Endothelial cell of umbilical vein (primary cell): ENCODE measurements at regions not wholly inside any gene's neighbourhood (a gene's known extent, or its start where the extent isn't known, plus 50 kb on each side); places are given as distances from the start of the nearest gene placed in this dataset.

Experiments
- BruUV-seq: library from RNA; stranded (reverse); fragments of 400-500 nt; replicated peaks from 2 replicates; lab custom pipeline; 2021; lab: Mats Ljungman, UMichigan
- CTCF ChIA-PET: fragments of 300-600, 350-600 bp; sonication (Branson Sonifier 250); formaldehyde crosslinking; loops from one replicate; lab custom pipeline; 2021; ENCODE audit warnings: antibody characterized with exemption, inconsistent platforms; lab: Charles Lee
- POLR2A ChIA-PET: fragments of 300-600, 350-600 bp; sonication (Branson Sonifier 250); formaldehyde crosslinking; loops from one replicate; lab custom pipeline; 2021; ENCODE audit warnings: antibody characterized with exemption, inconsistent platforms; lab: Charles Lee
- DNase-seq: peaks from one replicate; pipeline ENCODE4 v3.0.0-alpha.2; 2011; ENCODE audit warnings: low read depth, low spot score
- FAIRE-seq: peaks from 2 replicates; lab custom pipeline; 2011; peaks lifted over from hg19 to GRCh38; lab: Jason Lieb, UNC
- H2AFZ ChIP-seq: 2 replicates; pipeline ENCODE4 v1.6.0; 2012; ENCODE audit warnings: low read depth, low read length, control low read depth, inconsistent platforms
- H3K27ac ChIP-seq: 2 replicates; pipeline ENCODE4 v1.5.1; 2011; ENCODE audit warnings: low read depth, mild to moderate bottlenecking, control low read depth, low read length, moderate library complexity; ENCODE audit not compliant: insufficient read depth
- H3K27me3 ChIP-seq, 2 experiments: 2 replicates each; pipeline versions ENCODE4 v1.6.0 to v1.6.1; 2011; ENCODE audit warnings: low read length in 2 of 2, mixed read lengths in 1 of 2; ENCODE audit not compliant: control insufficient read depth in 2 of 2, insufficient read depth in 2 of 2
- H3K36me3 ChIP-seq, 2 experiments: 2 replicates in 1 of 2; 3 replicates in 1 of 2; pipeline ENCODE4 v1.5.1; 2011; ENCODE audit warnings: low read length in 2 of 2, mild to moderate bottlenecking in 1 of 2, moderate library complexity in 1 of 2; ENCODE audit not compliant: control insufficient read depth in 2 of 2, insufficient read depth in 2 of 2; ENCODE audit errors: extremely low read depth in 1 of 2
- H3K4me1 ChIP-seq: 3 replicates; pipeline ENCODE4 v1.5.1; 2011; ENCODE audit warnings: mild to moderate bottlenecking, low read length; ENCODE audit not compliant: control insufficient read depth, insufficient read depth; ENCODE audit errors: extremely low read depth
- H3K4me2 ChIP-seq: 2 replicates; pipeline ENCODE4 v1.6.1; 2011; ENCODE audit warnings: low read length, control low read depth, mixed read lengths; ENCODE audit not compliant: insufficient read depth
- H3K4me3 ChIP-seq, 3 experiments: fragments of 200-600 bp in 1 of 3; sonication (generic), shearing (Covaris generic) in 1 of 3; replicated peaks in 1 of 3; 2 replicates each; pipeline ENCODE4 v1.5.1; 2011 to 2016; ENCODE audit warnings: control low read depth in 3 of 3, low read length in 3 of 3, mild to moderate bottlenecking in 2 of 3, inconsistent platforms in 1 of 3, low read depth in 1 of 3, moderate library complexity in 1 of 3; ENCODE audit not compliant: insufficient read depth in 1 of 3
- H3K79me2 ChIP-seq: 2 replicates; pipeline ENCODE4 v1.6.0; 2012; ENCODE audit warnings: low read length, inconsistent platforms; ENCODE audit not compliant: control insufficient read depth, insufficient read depth
- H3K9ac ChIP-seq: replicated peaks from 2 replicates; pipeline ENCODE3; 2011; ENCODE audit warnings: low read length, control low read depth; ENCODE audit not compliant: insufficient read depth; ENCODE audit errors: extremely low read depth
- H3K9me1 ChIP-seq: replicated peaks from 3 replicates; pipeline ENCODE4 v1.6.0; 2011; ENCODE audit warnings: mild to moderate bottlenecking, low read length; ENCODE audit not compliant: control insufficient read depth, insufficient read depth; ENCODE audit errors: extremely low read depth
- H3K9me3 ChIP-seq: replicated peaks from 2 replicates; pipeline ENCODE4 v1.5.1; 2012; ENCODE audit warnings: low read length, inconsistent platforms; ENCODE audit not compliant: control insufficient read depth, insufficient read depth
- H4K20me1 ChIP-seq: replicated peaks from 2 replicates; pipeline ENCODE3; 2011; ENCODE audit warnings: mild to moderate bottlenecking, low read length; ENCODE audit not compliant: control insufficient read depth, insufficient read depth; ENCODE audit errors: extremely low read depth
- EZH2 ChIP-seq: IDR thresholded peaks from 2 replicates; pipeline ENCODE4 v1.6.1; 2012; ENCODE audit warnings: borderline replicate concordance, low read depth, mild to moderate bottlenecking, moderate library complexity, low read length, inconsistent platforms; ENCODE audit not compliant: severe bottlenecking
- FOS ChIP-seq: IDR thresholded peaks from 2 replicates; pipeline ENCODE4 v1.6.1; 2011; ENCODE audit warnings: mild to moderate bottlenecking, low read length, moderate library complexity, borderline replicate concordance; ENCODE audit not compliant: insufficient read depth
- GATA2 ChIP-seq: IDR thresholded peaks from 2 replicates; pipeline ENCODE4 v1.7.0; 2011; ENCODE audit warnings: low read depth, mild to moderate bottlenecking, moderate library complexity, mixed read lengths, low read length; ENCODE audit not compliant: insufficient read length, insufficient read depth
- JUN ChIP-seq: IDR thresholded peaks from 2 replicates; pipeline ENCODE4 v1.6.1; 2011; ENCODE audit warnings: borderline replicate concordance, low read depth; ENCODE audit not compliant: insufficient read length, insufficient read depth
- MYC ChIP-seq: IDR thresholded peaks from one replicate; pipeline ENCODE4 v1.6.1; 2011; ENCODE audit warnings: mild to moderate bottlenecking, low read depth, low read length
- POLR2A ChIP-seq: IDR thresholded peaks from 2 replicates; pipeline ENCODE4 v1.6.1; 2012; ENCODE audit warnings: low read depth, mild to moderate bottlenecking, control low read depth, low read length
- POLR2AphosphoS5 ChIP-seq: IDR thresholded peaks from 2 replicates; pipeline ENCODE4 v1.6.1; 2012; ENCODE audit warnings: low read depth, mild to moderate bottlenecking, control low read depth, low read length, moderate library complexity; ENCODE audit not compliant: insufficient read depth
- dilution Hi-C: fragments of 300-500 bp; cut with MboI; formaldehyde crosslinking; loops from one replicate; pipeline ENCODE4 v1.15.0; 2019; ENCODE audit warnings: low sequenced_read_pairs; ENCODE audit not compliant: extremely low pct_ligation_motif_present
- intact Hi-C: fragments of 100-400 bp; cut with micrococcal nuclease; formaldehyde crosslinking; loops from one replicate; pipeline ENCODE4 v1.10.0; 2022
- TF ChIP-seq, protein P1 (sequence below): IDR thresholded peaks from 2 replicates; pipeline ENCODE4 v1.6.1; 2011; ENCODE audit not compliant: insufficient read depth, insufficient read length
- TF ChIP-seq, protein P2 (sequence below), 2 donors: IDR thresholded peaks; 1 replicate in 1 of 2; 2 replicates in 1 of 2; pipeline ENCODE4 v1.5.1; 2011; ENCODE audit warnings: low read length in 2 of 2, mild to moderate bottlenecking in 2 of 2, moderate library complexity in 2 of 2, control low read depth in 1 of 2, inconsistent platforms in 1 of 2, low read depth in 1 of 2; ENCODE audit not compliant: insufficient read depth in 1 of 2; ENCODE audit errors: extremely low read depth in 1 of 2

DNA sequence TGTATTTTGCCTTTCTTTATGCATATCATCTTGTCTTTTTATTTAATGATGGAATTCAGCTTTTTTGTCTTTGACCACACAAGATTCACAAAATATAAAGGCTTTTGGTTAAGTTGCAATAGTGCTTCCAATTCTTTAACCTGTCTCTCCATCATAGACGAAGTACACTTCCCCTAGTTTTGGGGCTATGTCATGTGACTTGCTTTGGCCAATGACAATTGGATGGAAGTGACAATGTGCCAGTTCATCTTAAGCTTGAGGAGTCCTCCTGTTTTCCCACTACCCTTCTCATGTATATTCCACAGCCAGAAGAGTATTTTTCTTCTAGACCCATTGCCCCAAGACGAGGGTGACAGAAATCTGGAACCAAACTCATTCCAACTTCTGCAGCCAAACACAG, 419.6 kb upstream of the BRINP3 start:
- no peak for TF ChIP-seq POLR2AphosphoS5
- no peak for TF ChIP-seq MYC
- no peak for TF ChIP-seq EZH2
- TF ChIP-seq, protein P1, sequence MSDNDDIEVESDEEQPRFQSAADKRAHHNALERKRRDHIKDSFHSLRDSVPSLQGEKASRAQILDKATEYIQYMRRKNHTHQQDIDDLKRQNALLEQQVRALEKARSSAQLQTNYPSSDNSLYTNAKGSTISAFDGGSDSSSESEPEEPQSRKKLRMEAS, result no peak
- TF ChIP-seq, protein P2, sequence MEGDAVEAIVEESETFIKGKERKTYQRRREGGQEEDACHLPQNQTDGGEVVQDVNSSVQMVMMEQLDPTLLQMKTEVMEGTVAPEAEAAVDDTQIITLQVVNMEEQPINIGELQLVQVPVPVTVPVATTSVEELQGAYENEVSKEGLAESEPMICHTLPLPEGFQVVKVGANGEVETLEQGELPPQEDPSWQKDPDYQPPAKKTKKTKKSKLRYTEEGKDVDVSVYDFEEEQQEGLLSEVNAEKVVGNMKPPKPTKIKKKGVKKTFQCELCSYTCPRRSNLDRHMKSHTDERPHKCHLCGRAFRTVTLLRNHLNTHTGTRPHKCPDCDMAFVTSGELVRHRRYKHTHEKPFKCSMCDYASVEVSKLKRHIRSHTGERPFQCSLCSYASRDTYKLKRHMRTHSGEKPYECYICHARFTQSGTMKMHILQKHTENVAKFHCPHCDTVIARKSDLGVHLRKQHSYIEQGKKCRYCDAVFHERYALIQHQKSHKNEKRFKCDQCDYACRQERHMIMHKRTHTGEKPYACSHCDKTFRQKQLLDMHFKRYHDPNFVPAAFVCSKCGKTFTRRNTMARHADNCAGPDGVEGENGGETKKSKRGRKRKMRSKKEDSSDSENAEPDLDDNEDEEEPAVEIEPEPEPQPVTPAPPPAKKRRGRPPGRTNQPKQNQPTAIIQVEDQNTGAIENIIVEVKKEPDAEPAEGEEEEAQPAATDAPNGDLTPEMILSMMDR (IDR thresholded peaks at IDR 0.05; ENCODE audit: extremely low read depth in 1 of 2, insufficient read depth in 1 of 2, low read depth in 1 of 2, low read length in 2 of 2), result no peak
- TF ChIP-seq FOS, result no peak
- TF ChIP-seq JUN, result no peak
- no peak for TF ChIP-seq GATA2
- TF ChIP-seq POLR2A, result no peak
- Histone ChIP-seq H4K20me1 (no peaks in the 10 kb centered on the region), H3K36me3 (no peaks in the 10 kb centered on the region), H3K9ac (no peak overlapping the region), H3K4me2 (no peak overlapping the region), H3K27ac (no peak overlapping the region), H3K9me1 (no peaks in the 10 kb centered on the region), H3K4me3 (no peak overlapping the region), H3K27me3 (no peaks in the 10 kb centered on the region), H3K9me3 (no peaks in the 10 kb centered on the region), H3K4me1 (no peaks in the 10 kb centered on the region), H3K79me2 (no peaks in the 10 kb centered on the region), H2AFZ (no peak overlapping the region)
- intact Hi-C loops, result no loop called here
- BruUV-seq, result no TSS peak
- POLR2A ChIA-PET, result no interaction called here
- DNase-seq (no peak), FAIRE-seq (no peak)
- CTCF ChIA-PET, result no interaction called here
- dilution Hi-C loops, result no loop called here
